ENCODE measurements at regions not wholly inside any gene's neighbourhood (a gene's known extent, or its start where the extent isn't known, plus 50 kb on each side); places are given as distances from the start of the nearest gene placed in this dataset.

- TF ChIP-seq, protein P1, sequence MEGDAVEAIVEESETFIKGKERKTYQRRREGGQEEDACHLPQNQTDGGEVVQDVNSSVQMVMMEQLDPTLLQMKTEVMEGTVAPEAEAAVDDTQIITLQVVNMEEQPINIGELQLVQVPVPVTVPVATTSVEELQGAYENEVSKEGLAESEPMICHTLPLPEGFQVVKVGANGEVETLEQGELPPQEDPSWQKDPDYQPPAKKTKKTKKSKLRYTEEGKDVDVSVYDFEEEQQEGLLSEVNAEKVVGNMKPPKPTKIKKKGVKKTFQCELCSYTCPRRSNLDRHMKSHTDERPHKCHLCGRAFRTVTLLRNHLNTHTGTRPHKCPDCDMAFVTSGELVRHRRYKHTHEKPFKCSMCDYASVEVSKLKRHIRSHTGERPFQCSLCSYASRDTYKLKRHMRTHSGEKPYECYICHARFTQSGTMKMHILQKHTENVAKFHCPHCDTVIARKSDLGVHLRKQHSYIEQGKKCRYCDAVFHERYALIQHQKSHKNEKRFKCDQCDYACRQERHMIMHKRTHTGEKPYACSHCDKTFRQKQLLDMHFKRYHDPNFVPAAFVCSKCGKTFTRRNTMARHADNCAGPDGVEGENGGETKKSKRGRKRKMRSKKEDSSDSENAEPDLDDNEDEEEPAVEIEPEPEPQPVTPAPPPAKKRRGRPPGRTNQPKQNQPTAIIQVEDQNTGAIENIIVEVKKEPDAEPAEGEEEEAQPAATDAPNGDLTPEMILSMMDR (IDR thresholded peaks at IDR 0.05), result no peak
- no peak for TF ChIP-seq EP300 (IDR thresholded peaks at IDR 0.05)
Observed at GRCh38 chr1:95312181-95312580, 78.2 kb downstream of the RWDD3 start.

All from sigmoid colon (tissue), 4 donors.